ENCODE measurements at regions not wholly inside any gene's neighbourhood (a gene's known extent, or its start where the extent isn't known, plus 50 kb on each side); places are given as distances from the start of the nearest gene placed in this dataset.

DNA sequence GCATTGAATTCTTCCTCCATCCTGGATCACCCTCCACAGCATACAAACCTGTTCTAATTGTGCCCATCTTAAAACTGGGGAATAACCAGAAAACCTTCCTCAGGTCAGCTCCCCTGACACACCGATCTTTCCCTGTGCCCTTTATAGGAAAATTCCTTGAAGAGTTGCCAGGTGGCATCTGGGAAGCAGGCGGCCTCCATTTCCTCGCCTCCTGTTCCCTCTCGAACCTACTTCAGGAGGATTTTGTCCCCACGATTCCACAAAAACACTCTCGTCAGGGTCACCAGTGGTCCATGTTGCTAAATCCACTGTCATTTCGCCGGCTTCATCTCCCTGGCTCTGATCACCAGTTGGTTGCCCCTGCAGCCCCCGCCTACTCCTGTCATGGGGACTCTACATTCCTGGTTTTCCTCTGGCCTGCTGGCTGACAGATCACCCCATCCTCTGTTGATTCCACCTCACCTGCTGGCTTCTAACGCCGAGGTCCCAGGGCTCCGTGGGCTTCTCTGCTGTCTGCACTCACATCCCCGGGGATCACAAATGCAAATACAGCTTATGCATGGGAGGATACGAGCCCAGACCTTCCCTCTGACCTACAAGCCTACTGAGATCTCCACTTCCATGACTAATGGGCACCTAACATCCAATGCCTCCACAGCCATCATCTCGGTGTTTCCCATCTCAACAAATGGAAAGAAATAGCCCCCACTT lies 92.5 kb upstream of the PRDM11 start:
- TF ChIP-seq CTCF (IDR thresholded peaks at IDR 0.05; ENCODE audit: insufficient read depth, low read length), result no peak
- no peak for TF ChIP-seq POLR2AphosphoS5 (IDR thresholded peaks at IDR 0.05; ENCODE audit: low read depth)
- TF ChIP-seq SPI1 (IDR thresholded peaks at IDR 0.05; ENCODE audit: borderline replicate concordance, low read depth), result no peak
- no peak for TF ChIP-seq GABPA (IDR thresholded peaks at IDR 0.05; ENCODE audit: low read depth)
- TF ChIP-seq, protein P1, sequence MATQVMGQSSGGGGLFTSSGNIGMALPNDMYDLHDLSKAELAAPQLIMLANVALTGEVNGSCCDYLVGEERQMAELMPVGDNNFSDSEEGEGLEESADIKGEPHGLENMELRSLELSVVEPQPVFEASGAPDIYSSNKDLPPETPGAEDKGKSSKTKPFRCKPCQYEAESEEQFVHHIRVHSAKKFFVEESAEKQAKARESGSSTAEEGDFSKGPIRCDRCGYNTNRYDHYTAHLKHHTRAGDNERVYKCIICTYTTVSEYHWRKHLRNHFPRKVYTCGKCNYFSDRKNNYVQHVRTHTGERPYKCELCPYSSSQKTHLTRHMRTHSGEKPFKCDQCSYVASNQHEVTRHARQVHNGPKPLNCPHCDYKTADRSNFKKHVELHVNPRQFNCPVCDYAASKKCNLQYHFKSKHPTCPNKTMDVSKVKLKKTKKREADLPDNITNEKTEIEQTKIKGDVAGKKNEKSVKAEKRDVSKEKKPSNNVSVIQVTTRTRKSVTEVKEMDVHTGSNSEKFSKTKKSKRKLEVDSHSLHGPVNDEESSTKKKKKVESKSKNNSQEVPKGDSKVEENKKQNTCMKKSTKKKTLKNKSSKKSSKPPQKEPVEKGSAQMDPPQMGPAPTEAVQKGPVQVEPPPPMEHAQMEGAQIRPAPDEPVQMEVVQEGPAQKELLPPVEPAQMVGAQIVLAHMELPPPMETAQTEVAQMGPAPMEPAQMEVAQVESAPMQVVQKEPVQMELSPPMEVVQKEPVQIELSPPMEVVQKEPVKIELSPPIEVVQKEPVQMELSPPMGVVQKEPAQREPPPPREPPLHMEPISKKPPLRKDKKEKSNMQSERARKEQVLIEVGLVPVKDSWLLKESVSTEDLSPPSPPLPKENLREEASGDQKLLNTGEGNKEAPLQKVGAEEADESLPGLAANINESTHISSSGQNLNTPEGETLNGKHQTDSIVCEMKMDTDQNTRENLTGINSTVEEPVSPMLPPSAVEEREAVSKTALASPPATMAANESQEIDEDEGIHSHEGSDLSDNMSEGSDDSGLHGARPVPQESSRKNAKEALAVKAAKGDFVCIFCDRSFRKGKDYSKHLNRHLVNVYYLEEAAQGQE (IDR thresholded peaks at IDR 0.05; ENCODE audit: insufficient replicate concordance, low read depth), result no peak

Measured in HL-60 (cell line).